Neuron (in vitro differentiated cells): ENCODE measurements at regions not wholly inside any gene's neighbourhood (a gene's known extent, or its start where the extent isn't known, plus 50 kb on each side); places are given as distances from the start of the nearest gene placed in this dataset.

ENCODE experiments used
- H2AFZ ChIP-seq: one replicate; pipeline ENCODE4 v1.6.1; 2013; ENCODE audit warnings: low read depth, mild to moderate bottlenecking, inconsistent platforms, low read length, moderate library complexity
- H3K27me3 ChIP-seq: one replicate; pipeline ENCODE4 v1.6.1; 2013; ENCODE audit warnings: low read length; ENCODE audit not compliant: insufficient read depth
- H3K36me3 ChIP-seq: one replicate; pipeline ENCODE4 v1.6.1; 2013; ENCODE audit warnings: low read length; ENCODE audit not compliant: insufficient read depth
- H3K4me1 ChIP-seq: one replicate; pipeline ENCODE4 v1.6.1; 2013; ENCODE audit warnings: low read length; ENCODE audit not compliant: insufficient read depth
- H3K4me3 ChIP-seq: 2 replicates; pipeline ENCODE4 v1.5.1; 2013; ENCODE audit warnings: mild to moderate bottlenecking, low read length, moderate library complexity
- H3K9me3 ChIP-seq: one replicate; pipeline ENCODE4 v1.6.1; 2013; ENCODE audit warnings: low read length

DNA sequence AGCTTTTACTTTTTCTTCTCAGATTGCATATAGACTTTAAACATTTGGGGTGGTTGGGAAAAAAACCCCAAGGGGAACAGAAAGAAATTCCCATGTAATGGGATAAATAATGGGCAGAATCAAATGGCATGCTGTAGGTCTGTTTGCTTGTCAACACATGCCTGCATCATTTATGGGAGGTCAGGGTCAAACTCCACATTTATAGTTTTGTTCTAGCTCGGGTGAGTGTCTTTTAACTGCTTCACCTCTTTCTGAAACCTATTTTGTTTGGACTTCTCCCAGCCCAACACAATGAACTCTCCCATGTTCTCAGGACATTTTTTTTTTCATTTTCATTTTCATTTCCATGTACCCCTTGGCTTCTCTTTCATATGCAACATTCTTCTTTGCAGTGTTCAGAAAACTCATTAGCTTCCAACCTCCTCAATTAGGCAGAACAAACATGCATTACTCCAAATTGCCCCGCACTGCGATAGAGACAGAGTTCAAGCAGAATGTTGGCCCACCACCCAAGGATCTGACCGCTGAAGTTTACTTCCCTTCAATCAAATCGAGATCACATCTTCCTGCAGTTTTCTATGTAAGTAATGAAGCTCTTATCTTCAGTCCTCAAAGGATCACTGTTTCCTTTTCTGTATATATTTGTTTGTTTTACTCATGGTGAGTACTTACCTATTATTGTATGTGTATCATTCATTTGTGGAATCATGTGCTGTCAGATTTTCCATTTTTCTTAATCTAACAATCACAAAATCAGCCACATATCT lies 354.6 kb downstream of the ZSWIM6 start:
- H3K4me3 ChIP-seq = no peak overlapping the region
- H3K36me3 ChIP-seq = no peaks in the 10 kb centered on the region
- peaks cover 18% of the 10 kb centered on the region for H3K4me1 ChIP-seq
- H2AFZ ChIP-seq = no peak overlapping the region
- no peaks in the 10 kb centered on the region for H3K27me3 ChIP-seq
- no peaks in the 10 kb centered on the region for H3K9me3 ChIP-seq

- Histone ChIP-seq H2AFZ (no peak overlapping the region), H3K4me3 (no peak overlapping the region), H3K4me1 (peaks cover 18% of the 10 kb centered on the region), H3K9me3 (no peaks in the 10 kb centered on the region), H3K27me3 (no peaks in the 10 kb centered on the region), H3K36me3 (no peaks in the 10 kb centered on the region)
Measured at GRCh38 chr5:61687371-61687770, 355.3 kb downstream of the ZSWIM6 start.

GRCh38 chr5:61689153-61689846 lies 357.2 kb downstream of the ZSWIM6 start:
- H3K9me3 ChIP-seq = no peaks in the 10 kb centered on the region
- peaks cover 11% of the 10 kb centered on the region for H3K4me1 ChIP-seq
- no peak overlapping the region for H3K4me3 ChIP-seq
- no peak overlapping the region for H2AFZ ChIP-seq
- no peaks in the 10 kb centered on the region for H3K27me3 ChIP-seq
- no peaks in the 10 kb centered on the region for H3K36me3 ChIP-seq

DNA sequence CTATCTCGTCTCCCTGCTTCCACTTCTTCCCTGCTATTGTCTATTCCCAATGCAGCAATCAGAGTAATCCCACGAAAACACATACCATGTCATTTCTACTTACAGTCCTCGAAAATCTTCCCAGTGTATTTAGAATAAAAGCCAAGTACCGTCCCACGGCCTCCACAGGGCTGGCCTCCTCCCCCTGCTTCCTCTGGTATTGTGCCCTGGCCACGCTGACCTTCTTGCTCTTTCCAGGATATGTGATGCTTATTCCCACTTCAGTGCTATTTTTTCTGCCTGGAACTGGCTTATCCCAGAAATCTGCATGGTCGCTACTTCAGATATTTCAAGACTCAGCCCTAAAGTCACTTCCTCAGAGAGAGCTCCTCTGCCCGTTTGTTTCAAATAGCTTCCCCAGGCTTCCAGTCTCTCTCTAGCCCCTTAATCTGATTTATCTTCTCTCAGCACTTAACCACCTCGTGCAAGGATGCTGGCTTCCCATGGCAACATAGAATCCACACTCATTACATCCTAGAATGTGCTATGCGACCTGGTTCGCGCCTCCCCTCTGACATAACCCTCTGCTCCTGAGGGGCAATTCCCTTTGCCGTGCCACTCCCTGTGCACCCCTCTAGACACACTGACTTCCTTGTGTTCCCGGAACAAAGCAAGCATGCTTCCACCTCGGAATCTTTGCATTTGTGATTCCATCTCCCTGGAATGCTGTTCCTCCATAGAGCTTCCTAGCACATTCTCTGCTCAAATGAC lies 365.9 kb downstream of the ZSWIM6 start:
- Histone ChIP-seq H3K36me3 (no peaks in the 10 kb centered on the region), H3K9me3 (no peaks in the 10 kb centered on the region), H3K4me1 (peaks cover 5% of the 10 kb centered on the region)

GRCh38 chr5:61701877-61702602 lies 370.0 kb downstream of the ZSWIM6 start:
- Histone ChIP-seq H3K36me3 (no peaks in the 10 kb centered on the region), H3K4me3 (no peak overlapping the region), H2AFZ (no peak overlapping the region), H3K27me3 (no peaks in the 10 kb centered on the region), H3K4me1 (peaks cover 9% of the 10 kb centered on the region), H3K9me3 (no peaks in the 10 kb centered on the region)

More for the DNA sequence above, 365.9 kb downstream of the ZSWIM6 start:
- no peaks in the 10 kb centered on the region for H3K27me3 ChIP-seq
- no peak overlapping the region for H2AFZ ChIP-seq
- no peak overlapping the region for H3K4me3 ChIP-seq

GRCh38 chr5:61702784-61703183 lies 370.7 kb downstream of the ZSWIM6 start:
- H2AFZ ChIP-seq = no peak overlapping the region
- no peaks in the 10 kb centered on the region for H3K9me3 ChIP-seq
- H3K4me3 ChIP-seq = no peak overlapping the region
- H3K36me3 ChIP-seq = no peaks in the 10 kb centered on the region
- H3K27me3 ChIP-seq = no peaks in the 10 kb centered on the region
- H3K4me1 ChIP-seq = peaks cover 9% of the 10 kb centered on the region

DNA sequence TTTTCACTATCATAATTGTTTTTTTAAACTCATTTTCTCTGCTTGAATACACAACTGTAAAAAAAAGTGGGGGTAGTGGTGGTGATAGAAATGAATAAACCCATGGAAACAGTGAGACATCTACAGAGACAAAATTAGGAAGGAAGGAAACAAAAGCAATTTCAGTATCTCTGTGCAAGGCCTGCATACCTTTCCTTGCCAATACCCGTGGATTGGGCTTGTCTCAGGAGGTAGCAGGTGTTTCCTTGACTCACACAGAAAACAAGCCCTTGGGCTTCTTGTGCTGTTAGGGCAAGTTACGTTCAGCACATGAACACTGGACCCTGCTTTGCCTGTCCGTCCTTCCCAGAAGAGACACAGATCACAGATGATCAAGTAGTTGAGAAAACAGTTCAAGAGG lies 372.2 kb downstream of the ZSWIM6 start:
- Histone ChIP-seq H3K27me3 (no peaks in the 10 kb centered on the region), H3K36me3 (no peaks in the 10 kb centered on the region), H3K9me3 (no peaks in the 10 kb centered on the region), H3K4me3 (no peak overlapping the region), H2AFZ (no peak overlapping the region), H3K4me1 (peaks cover 4% of the 10 kb centered on the region)

DNA sequence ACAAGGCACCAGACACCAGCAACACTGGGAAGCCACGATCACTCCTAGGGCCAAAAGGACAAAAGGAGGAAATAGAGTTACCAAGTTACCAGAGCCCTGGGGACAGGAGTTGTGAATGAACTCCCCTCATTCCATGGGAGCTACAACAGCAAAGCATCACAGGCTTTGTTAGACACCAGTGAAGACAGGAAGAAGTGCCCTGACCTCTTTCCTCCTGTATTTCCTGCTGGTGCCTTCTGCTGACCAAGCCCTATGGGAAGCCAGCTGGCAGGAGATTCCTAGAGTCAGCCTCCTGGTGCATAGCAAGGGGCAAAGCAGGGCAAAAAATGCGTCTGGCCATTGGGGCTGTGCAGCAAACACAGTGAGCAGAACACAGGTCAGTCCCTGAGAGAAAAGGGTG lies 374.7 kb downstream of the ZSWIM6 start:
- Histone ChIP-seq H3K4me1 (peaks cover 4% of the 10 kb centered on the region), H3K9me3 (no peaks in the 10 kb centered on the region), H2AFZ (no peak overlapping the region), H3K27me3 (no peaks in the 10 kb centered on the region), H3K4me3 (no peak overlapping the region), H3K36me3 (no peaks in the 10 kb centered on the region)

GRCh38 chr5:61719124-61719523 lies 387.1 kb downstream of the ZSWIM6 start:
- H3K9me3 ChIP-seq = peaks cover 1% of the 10 kb centered on the region
- no peak overlapping the region for H3K4me3 ChIP-seq
- no peaks in the 10 kb centered on the region for H3K27me3 ChIP-seq
- H3K36me3 ChIP-seq = no peaks in the 10 kb centered on the region
- peaks cover 13% of the 10 kb centered on the region for H3K4me1 ChIP-seq
- no peak overlapping the region for H2AFZ ChIP-seq

GRCh38 chr5:61720829-61721228 lies 388.8 kb downstream of the ZSWIM6 start:
- Histone ChIP-seq H3K27me3 (no peaks in the 10 kb centered on the region), H2AFZ (no peak overlapping the region), H3K4me1 (peaks cover 13% of the 10 kb centered on the region), H3K36me3 (no peaks in the 10 kb centered on the region), H3K4me3 (no peak overlapping the region), H3K9me3 (peaks cover 1% of the 10 kb centered on the region)

- no peaks in the 10 kb centered on the region for H3K36me3 ChIP-seq
- no peak overlapping the region for H2AFZ ChIP-seq
- no peaks in the 10 kb centered on the region for H3K27me3 ChIP-seq
- H3K9me3 ChIP-seq = peaks cover 1% of the 10 kb centered on the region
- peaks cover 5% of the 10 kb centered on the region for H3K4me1 ChIP-seq
- H3K4me3 ChIP-seq = no peak overlapping the region
Measured at GRCh38 chr5:61724102-61724501, 392.0 kb downstream of the ZSWIM6 start.

GRCh38 chr5:61728287-61728686 lies 396.2 kb downstream of the ZSWIM6 start:
- Histone ChIP-seq H3K4me3 (no peak overlapping the region), H3K27me3 (no peaks in the 10 kb centered on the region), H2AFZ (no peak overlapping the region), H3K9me3 (no peaks in the 10 kb centered on the region), H3K36me3 (no peaks in the 10 kb centered on the region), H3K4me1 (peaks cover 35% of the 10 kb centered on the region)

DNA sequence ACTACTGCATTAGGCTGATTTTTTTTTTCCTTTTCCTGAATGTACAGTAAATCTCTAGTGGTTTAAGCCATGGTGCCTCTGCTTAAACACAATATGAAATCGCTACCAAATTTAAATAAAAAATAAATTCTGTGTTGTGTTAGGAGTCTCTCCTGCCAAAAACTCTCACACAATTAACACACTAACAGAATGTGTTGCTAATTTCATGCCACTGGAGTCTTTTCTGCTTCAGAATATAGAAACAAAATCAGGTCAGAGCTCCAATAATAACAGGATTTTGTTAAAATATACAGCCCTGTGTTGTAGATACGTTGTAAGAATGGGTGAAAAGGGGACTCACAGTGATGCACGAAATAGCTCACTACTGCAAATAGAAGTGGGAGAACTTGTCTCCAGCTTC lies 398.8 kb downstream of the ZSWIM6 start:
- Histone ChIP-seq H3K27me3 (no peaks in the 10 kb centered on the region), H3K4me1 (peaks cover 61% of the 10 kb centered on the region), H2AFZ (no peak overlapping the region)

More for the DNA sequence above, 398.8 kb downstream of the ZSWIM6 start:
- H3K4me3 ChIP-seq = peak overlapping the region; percentile 47
- H3K36me3 ChIP-seq = no peaks in the 10 kb centered on the region
- H3K9me3 ChIP-seq = no peaks in the 10 kb centered on the region
